ENCODE measurements at regions not wholly inside any gene's neighbourhood (a gene's known extent, or its start where the extent isn't known, plus 50 kb on each side); places are given as distances from the start of the nearest gene placed in this dataset.

DNA sequence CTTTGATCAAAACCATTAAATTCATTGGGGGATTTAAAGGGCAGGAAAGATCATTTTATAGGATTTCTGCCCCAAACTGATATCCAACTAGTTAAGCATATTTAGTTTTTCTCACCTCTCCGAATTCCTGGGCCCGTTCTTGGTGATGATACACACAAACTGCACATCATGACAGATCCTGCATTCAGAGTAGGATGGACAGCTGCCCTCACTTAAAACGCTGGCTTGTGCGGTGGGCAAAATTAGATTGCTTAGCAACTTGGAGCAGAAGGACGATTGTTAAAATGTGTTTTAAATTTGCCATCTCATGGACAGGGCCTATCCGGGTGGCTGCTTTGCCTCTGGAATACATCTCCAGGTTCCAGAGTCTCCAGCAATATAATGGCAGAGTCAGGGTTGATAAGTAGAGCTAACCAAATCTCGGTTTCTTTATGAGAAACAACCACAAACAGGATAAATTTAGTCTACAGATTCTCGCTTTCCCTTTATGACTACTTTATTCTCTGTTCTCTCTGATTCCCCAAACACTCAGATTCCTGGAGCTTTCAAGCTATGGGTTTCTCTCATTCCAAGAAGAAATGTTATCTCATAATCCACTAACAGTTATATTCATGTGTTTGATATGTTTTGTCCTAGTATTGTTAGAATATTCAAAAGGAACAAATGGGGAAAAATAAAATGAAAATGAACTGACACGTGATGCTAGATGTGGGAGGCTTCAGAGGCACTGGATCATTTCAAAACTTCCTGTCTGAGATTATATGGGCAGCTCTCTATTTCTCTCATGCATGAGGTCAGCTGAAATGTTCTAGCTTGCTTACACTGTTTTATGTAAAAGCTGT, 1014.1 kb upstream of the SEMA6D start:
- H3K4me3 Mint-ChIP-seq (ENCODE audit: unreplicated experiment) = no peak overlapping the region
- no peaks in the 10 kb centered on the region for H3K4me1 Mint-ChIP-seq (ENCODE audit: unreplicated experiment)
- no peaks in the 10 kb centered on the region for H3K36me3 Mint-ChIP-seq (ENCODE audit: low read depth, unreplicated experiment)
- peaks cover 22% of the 10 kb centered on the region for H3K9me3 Mint-ChIP-seq (ENCODE audit: unreplicated experiment)
- no peak for DNase-seq (ENCODE audit: low spot score)
- H3K27ac Mint-ChIP-seq (ENCODE audit: unreplicated experiment) = no peak overlapping the region
- no peaks in the 10 kb centered on the region for H3K27me3 Mint-ChIP-seq (ENCODE audit: unreplicated experiment)
- TF ChIP-seq, protein P1, sequence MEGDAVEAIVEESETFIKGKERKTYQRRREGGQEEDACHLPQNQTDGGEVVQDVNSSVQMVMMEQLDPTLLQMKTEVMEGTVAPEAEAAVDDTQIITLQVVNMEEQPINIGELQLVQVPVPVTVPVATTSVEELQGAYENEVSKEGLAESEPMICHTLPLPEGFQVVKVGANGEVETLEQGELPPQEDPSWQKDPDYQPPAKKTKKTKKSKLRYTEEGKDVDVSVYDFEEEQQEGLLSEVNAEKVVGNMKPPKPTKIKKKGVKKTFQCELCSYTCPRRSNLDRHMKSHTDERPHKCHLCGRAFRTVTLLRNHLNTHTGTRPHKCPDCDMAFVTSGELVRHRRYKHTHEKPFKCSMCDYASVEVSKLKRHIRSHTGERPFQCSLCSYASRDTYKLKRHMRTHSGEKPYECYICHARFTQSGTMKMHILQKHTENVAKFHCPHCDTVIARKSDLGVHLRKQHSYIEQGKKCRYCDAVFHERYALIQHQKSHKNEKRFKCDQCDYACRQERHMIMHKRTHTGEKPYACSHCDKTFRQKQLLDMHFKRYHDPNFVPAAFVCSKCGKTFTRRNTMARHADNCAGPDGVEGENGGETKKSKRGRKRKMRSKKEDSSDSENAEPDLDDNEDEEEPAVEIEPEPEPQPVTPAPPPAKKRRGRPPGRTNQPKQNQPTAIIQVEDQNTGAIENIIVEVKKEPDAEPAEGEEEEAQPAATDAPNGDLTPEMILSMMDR (IDR thresholded peaks at IDR 0.05; ENCODE audit: unreplicated experiment) = no peak

DNA sequence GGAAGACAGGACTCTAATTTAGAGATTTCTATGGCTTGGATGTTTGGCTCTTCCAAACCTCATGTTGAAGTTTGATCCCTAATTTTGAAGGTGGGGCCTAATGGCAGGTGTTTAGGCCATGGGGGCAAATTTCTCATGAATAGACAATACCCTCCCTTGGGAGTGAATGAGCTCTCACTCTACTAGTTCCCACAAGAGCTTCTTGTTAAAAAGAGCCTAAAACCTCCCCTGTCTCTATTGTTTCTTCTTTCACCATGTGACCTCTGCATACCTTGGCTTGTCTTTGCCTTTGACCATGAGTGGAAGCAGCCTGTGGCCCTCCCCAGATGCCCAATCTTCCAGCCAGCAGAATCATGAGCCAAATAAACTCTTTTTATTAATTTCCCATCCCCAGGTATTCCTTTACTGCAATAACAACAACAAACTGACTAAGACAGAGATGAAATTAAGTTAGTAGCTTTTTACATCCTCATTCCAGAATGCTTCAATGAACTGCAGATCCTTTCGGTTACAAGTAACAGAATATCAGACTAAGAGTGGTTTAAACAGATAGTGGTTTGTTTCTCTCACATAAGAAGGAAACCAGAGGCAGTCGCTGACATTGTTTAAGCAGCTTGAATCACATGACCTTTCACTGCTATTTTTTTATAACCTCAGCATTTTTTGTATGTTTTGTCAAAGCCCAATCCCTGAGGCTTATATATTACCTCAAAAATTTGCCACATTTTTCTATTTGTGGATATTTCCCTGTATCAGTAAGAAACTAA, 1013.3 kb upstream of the SEMA6D start:
- DNase-seq (ENCODE audit: low spot score) = no peak
- TF ChIP-seq, protein P1 (IDR thresholded peaks at IDR 0.05; ENCODE audit: unreplicated experiment) = no peak
- no peaks in the 10 kb centered on the region for H3K4me1 Mint-ChIP-seq (ENCODE audit: unreplicated experiment)
- no peaks in the 10 kb centered on the region for H3K27me3 Mint-ChIP-seq (ENCODE audit: unreplicated experiment)
- no peak overlapping the region for H3K4me3 Mint-ChIP-seq (ENCODE audit: unreplicated experiment)
- H3K9me3 Mint-ChIP-seq (ENCODE audit: unreplicated experiment) = peaks cover 18% of the 10 kb centered on the region
- no peak overlapping the region for H3K27ac Mint-ChIP-seq (ENCODE audit: unreplicated experiment)
- H3K36me3 Mint-ChIP-seq (ENCODE audit: low read depth, unreplicated experiment) = no peaks in the 10 kb centered on the region

DNA sequence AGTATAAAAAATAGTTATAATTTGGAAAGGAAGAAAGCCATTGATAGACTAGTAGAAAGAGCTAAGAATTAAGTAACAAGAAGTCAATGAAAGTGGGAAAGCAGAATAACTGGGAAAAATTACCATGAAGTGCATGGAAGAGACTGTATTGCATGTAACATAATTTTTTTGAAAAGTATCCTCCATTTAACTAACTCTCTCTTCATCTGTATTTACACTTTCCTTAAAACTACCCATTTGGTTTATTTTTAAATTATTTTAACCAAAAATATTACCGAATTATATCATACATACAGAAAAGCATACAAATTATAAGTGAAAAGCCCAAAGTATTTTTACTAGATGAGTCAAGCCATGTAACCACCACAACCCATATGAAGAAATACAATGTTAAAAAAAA, 1009.9 kb upstream of the SEMA6D start:
- Mint-ChIP-seq H3K27ac (ENCODE audit: unreplicated experiment) (no peak overlapping the region), H3K36me3 (ENCODE audit: low read depth, unreplicated experiment) (no peaks in the 10 kb centered on the region), H3K9me3 (ENCODE audit: unreplicated experiment) (peaks cover 7% of the 10 kb centered on the region), H3K4me3 (ENCODE audit: unreplicated experiment) (no peak overlapping the region), H3K27me3 (ENCODE audit: unreplicated experiment) (no peaks in the 10 kb centered on the region), H3K4me1 (ENCODE audit: unreplicated experiment) (no peaks in the 10 kb centered on the region)
- DNase-seq (ENCODE audit: low spot score) = no peak
- TF ChIP-seq, protein P1 (IDR thresholded peaks at IDR 0.05; ENCODE audit: unreplicated experiment) = no peak

DNA sequence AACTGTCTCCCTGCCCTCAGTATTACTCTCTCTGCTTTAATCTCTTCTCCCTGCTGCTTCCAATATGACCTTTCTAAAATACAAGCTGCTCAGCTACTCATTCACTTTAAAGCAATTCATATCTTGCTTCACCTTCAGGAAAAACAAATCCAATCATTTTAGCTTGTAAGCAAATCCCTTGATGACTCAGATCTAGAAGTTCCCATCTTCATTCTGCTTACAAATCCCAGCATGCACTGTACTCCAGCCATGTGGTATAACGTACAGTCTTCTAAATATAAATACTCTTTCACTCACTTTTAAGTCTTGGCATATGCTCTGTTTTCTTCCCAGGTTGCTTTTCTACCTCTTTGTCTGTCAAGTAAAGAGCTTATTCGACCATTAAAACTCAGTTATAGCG, 1009.1 kb upstream of the SEMA6D start:
- Mint-ChIP-seq H3K4me3 (ENCODE audit: unreplicated experiment) (no peak overlapping the region), H3K27me3 (ENCODE audit: unreplicated experiment) (peaks cover 1% of the 10 kb centered on the region), H3K36me3 (ENCODE audit: low read depth, unreplicated experiment) (no peaks in the 10 kb centered on the region), H3K9me3 (ENCODE audit: unreplicated experiment) (peaks cover 7% of the 10 kb centered on the region), H3K4me1 (ENCODE audit: unreplicated experiment) (no peaks in the 10 kb centered on the region), H3K27ac (ENCODE audit: unreplicated experiment) (no peak overlapping the region)
- DNase-seq (ENCODE audit: low spot score) = no peak
- TF ChIP-seq, protein P1 (IDR thresholded peaks at IDR 0.05; ENCODE audit: unreplicated experiment) = no peak

All from endothelial cell (in vitro differentiated cells).